SU-DHL-6 (cell line): ENCODE measurements at regions not wholly inside any gene's neighbourhood (a gene's known extent, or its start where the extent isn't known, plus 50 kb on each side); places are given as distances from the start of the nearest gene placed in this dataset.

Source experiments
- EZH2phosphoT487 ChIP-seq: fragments of 200-600 bp; sonication (generic), shearing (Covaris generic); conservative IDR thresholded peaks from 2 replicates; pipeline ENCODE4 v1.6.1; 2018; ENCODE audit warnings: mild to moderate bottlenecking, antibody characterized with exemption, low read length, moderate library complexity, mixed read lengths
- TF ChIP-seq, protein P1 (sequence below): fragments of 200-600 bp; sonication (generic); IDR thresholded peaks from one replicate; pipeline ENCODE4 v1.5.1; 2017; ENCODE audit warnings: antibody characterized with exemption, mild to moderate bottlenecking, low read length, moderate library complexity; ENCODE audit not compliant: insufficient read depth, poor library complexity, severe bottlenecking

DNA sequence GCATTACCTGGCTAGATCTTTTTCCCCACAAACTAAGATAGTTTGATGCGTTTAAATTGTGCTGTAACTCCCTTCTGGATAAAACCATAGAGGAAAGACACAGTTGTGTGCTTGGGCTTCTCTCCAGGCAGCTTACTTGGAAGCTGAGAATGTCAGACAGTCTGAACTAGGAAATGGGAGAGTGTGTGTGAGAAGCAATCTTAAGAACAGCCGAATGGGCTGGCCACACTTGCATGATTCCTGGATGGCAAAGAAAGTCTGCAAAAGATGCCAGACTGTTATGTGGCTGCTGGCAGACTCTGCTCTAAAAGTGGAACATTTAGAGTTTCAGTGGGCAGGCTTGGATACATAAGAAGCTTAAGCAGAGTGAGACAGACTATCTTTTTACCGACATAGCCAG lies 384.3 kb upstream of the PSMD7 start:
- TF ChIP-seq, protein P1, sequence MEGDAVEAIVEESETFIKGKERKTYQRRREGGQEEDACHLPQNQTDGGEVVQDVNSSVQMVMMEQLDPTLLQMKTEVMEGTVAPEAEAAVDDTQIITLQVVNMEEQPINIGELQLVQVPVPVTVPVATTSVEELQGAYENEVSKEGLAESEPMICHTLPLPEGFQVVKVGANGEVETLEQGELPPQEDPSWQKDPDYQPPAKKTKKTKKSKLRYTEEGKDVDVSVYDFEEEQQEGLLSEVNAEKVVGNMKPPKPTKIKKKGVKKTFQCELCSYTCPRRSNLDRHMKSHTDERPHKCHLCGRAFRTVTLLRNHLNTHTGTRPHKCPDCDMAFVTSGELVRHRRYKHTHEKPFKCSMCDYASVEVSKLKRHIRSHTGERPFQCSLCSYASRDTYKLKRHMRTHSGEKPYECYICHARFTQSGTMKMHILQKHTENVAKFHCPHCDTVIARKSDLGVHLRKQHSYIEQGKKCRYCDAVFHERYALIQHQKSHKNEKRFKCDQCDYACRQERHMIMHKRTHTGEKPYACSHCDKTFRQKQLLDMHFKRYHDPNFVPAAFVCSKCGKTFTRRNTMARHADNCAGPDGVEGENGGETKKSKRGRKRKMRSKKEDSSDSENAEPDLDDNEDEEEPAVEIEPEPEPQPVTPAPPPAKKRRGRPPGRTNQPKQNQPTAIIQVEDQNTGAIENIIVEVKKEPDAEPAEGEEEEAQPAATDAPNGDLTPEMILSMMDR, result no peak
- no peak for TF ChIP-seq EZH2phosphoT487
